ENCODE measurements at regions not wholly inside any gene's neighbourhood (a gene's known extent, or its start where the extent isn't known, plus 50 kb on each side); places are given as distances from the start of the nearest gene placed in this dataset.
A peak's percentile ranks its signal among the peaks of the same experiment; 100 is the strongest.

DNA sequence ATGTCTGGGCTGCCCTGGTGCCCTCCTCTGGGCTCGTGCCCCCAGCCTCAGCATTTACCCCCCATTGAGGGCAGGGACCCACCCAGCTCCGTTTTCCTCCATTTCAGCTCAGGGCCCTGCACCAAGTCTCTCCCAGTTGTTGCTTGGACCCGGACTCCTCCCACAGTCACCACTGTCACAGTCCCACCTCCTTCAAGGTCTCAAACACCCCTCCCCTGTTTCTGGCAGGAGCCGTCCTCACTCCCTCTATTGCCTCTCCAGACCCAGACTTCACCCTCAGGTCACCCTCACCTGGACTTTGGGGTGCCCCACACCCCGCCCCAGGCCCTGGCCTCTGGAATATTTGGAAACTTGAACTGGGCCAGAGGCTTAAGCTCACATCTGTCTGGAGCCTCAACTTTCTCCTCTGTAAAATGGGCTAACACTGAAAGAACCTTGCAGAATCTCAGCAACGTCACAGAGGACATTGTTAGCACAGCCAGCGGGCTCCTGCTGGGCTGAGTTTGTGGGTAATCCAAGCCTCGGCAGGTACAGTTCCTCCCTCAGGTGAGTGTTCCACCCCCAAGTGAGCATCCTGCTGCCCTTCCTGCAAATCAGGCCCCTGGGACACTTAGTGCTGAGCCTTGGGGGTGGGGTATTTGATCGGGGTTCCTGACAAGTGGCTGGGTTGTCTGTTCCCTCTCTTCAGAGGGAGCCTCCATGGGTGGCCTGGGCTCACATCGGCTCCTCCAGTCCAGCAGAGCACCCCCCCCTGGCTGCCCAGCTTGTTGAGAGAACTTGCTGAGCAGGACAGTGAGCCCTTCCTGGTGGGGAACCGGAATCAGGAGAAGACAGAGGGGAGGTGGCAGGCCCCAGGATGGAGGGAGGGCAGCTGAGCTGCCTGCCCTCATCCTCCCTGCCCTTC, 130.1 kb downstream of the C9orf50 start:
- Histone ChIP-seq H3K27ac (peak overlapping the region; percentile 98 to 100 (median 98)), H3K27me3 (no peaks in the 10 kb centered on the region), H3K36me3 (replicated peaks in 1 of 2; ENCODE audit: insufficient read depth in 1 of 2, low read depth in 2 of 2) (no peaks in the 10 kb centered on the region), H3K9me3 (no peaks in the 10 kb centered on the region), H3K4me1 (peaks cover 91% of the 10 kb centered on the region), H3K4me3 (no peak overlapping the region)
- ATAC-seq (no peak), DNase-seq (peak in 3 of 4 donors; percentile 61 to 75 (median 61))
- no peak for TF ChIP-seq CTCF (IDR thresholded peaks at IDR 0.05)
- no peak for TF ChIP-seq POLR2A (IDR thresholded peaks at IDR 0.05)
- intact Hi-C loops (cut with DNase I), result no loop called here
- WGBS, 2 donors, result 29 to 50% methylated on average over 10 to 11 of the region's 11 CpGs

DNA sequence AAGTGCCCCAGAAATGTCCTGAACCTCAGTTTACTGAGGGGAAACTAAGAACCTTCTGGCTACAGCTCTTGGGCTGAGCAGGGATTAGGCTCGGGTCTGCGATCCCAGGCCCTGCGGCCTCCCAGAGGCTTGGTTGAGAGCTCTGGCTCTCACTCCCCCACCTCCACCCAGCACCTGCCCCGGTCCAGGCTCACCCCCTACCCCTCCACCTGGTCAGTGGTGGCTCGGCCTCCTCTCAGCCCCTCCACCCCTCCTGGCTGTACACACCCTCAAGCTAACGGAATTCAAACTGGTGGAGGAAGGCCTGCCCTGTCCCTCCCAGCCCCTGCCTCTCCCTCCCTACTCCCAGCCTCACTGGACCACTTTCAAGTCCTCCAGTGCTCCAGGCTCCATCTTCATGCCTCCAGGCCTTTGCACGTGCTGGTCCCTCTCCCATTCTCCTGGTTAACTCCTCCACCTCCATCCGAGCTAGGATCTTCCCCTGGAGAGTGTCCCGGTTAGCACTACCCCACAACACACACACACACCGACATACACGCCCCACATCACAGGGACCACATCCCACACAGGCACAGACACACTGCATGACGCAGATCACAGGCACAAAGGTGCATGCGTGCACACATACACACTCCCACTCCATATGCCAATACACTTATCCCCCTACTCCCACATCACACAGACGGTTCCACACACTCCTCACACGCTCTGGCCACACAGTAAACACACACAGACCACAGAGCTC, 130.9 kb downstream of the C9orf50 start:
- H3K27ac ChIP-seq, result peak overlapping the region; percentile 98 to 100 (median 98)
- H3K4me1 ChIP-seq, result peaks cover 89% of the 10 kb centered on the region
- intact Hi-C loops (cut with DNase I), result no loop called here
- TF ChIP-seq CTCF (IDR thresholded peaks at IDR 0.05), result no peak
- no peak for TF ChIP-seq POLR2A (IDR thresholded peaks at IDR 0.05)
- DNase-seq (peak in 1 of 4 donors; percentile 34), ATAC-seq (no peak)
- WGBS, 2 donors, result 36 to 43% methylated on average over 10 to 15 of the region's 15 CpGs
- peak overlapping the region in 1 of 2 donors; percentile 11 for H3K4me3 ChIP-seq
- H3K36me3 ChIP-seq (replicated peaks in 1 of 2; ENCODE audit: insufficient read depth in 1 of 2, low read depth in 2 of 2), result no peaks in the 10 kb centered on the region
- H3K9me3 ChIP-seq, result no peaks in the 10 kb centered on the region
- H3K27me3 ChIP-seq, result no peaks in the 10 kb centered on the region

DNA sequence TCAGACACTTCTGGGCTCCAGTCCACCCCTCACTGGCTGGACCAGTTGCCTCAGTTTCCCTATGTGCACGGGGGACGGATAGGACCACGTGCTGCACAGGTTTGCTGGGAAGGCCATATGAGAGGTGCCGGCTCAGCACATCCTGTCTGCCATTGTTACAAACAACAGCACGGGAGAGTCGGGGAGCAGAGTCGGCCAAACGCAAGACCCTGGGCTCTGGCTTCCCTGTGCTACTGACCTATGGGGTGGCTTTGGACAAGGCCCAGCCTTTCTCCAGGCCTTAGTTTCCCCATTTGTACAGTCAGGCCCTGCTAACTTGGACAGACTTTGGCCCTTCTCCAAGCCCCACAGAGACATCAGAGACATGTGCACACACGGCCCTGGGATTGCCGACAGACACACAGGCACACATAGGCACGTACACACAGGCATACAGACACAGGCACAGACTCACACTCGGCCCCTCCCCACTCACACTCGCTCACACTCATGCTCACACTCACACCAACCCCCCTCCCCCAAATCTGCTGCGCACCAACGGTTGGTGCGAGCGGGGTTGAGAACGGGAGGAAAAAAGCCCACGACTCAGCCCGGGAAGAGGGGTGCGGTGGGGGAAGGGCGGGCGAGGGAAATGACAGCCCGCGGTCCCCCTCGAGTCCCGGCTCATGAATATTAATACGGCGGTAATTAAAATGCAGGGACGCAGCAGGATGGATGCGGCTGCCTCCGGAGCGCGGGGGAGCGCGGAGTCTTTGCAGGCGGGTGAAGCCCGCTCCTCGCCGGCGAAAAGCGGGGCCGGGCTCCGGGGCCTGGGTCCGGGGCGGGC, 133.0 kb downstream of the C9orf50 start:
- WGBS, 2 donors, result 12 to 13% methylated on average over 14 to 45 of the region's 46 CpGs
- Histone ChIP-seq H3K27me3 (no peaks in the 10 kb centered on the region), H3K4me1 (peaks cover 88% of the 10 kb centered on the region), H3K9me3 (no peaks in the 10 kb centered on the region), H3K27ac (peak overlapping the region; percentile 98 to 100 (median 98)), H3K36me3 (replicated peaks in 1 of 2; ENCODE audit: insufficient read depth in 1 of 2, low read depth in 2 of 2) (no peaks in the 10 kb centered on the region), H3K4me3 (no peak overlapping the region)
- DNase-seq, result peak; percentile 58 to 77 (median 70)
- TF ChIP-seq POLR2A (IDR thresholded peaks at IDR 0.05) (no peak), CTCF (IDR thresholded peaks at IDR 0.05) (no peak)
- intact Hi-C loops (cut with DNase I), result no loop called here
- peak; percentile 3 for ATAC-seq

DNA sequence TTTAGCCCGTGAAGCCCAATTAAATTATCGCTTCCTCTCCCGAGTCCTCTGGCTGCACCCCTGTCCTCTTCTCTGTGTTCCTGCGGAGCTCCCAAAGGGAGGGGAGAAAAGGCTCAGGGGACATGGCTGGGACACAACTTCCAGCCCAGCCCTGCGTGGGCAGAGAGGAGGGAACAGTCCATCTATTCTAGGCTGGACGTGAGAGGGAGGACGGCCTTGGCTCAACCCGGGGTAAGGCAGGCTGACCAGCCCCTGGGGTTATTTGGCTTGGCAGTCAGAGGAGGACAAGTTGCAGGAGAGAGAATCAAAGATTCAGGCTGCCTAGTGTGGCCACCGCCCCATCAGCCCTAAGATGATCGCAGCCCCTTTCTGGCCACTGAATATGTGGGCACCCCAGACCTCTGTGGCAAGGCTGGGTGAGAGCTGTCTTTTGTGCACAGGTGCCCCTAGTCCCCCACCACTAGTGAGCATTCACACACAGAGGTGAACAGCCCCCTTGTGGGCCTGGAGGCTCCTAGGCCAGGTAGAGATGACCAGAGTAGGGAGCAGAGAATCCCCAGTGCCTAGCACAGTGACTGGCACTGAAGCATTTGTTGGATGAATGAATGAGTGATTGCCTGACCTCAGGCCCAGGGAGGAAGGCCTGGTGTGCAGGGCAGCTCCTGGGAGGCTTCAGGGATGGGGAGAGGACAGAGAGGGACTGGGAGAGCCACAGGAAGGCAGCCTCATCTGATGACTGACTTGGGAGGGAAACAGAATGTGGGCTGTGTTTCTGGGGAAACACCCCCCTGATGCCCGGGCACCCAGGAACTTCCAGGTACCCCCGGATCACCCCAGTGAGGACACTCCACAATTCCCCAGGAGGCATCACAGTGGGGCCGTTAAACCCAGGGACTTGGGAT, 133.9 kb downstream of the C9orf50 start:
- Histone ChIP-seq H3K4me3 (no peak overlapping the region), H3K4me1 (peaks cover 82% of the 10 kb centered on the region), H3K27ac (peak overlapping the region; percentile 98 to 100 (median 98)), H3K36me3 (replicated peaks in 1 of 2; ENCODE audit: insufficient read depth in 1 of 2, low read depth in 2 of 2) (no peaks in the 10 kb centered on the region), H3K27me3 (no peaks in the 10 kb centered on the region), H3K9me3 (no peaks in the 10 kb centered on the region)
- ATAC-seq, result no peak
- peak; percentile 50 to 74 (median 66) for DNase-seq
- intact Hi-C loops (cut with DNase I), result no loop called here
- WGBS, 2 donors, result 59 to 62% methylated on average over 10 to 13 of the region's 13 CpGs
- no peak for TF ChIP-seq POLR2A (IDR thresholded peaks at IDR 0.05)
- no peak for TF ChIP-seq CTCF (IDR thresholded peaks at IDR 0.05)

Measured in body of pancreas (tissue), 4 donors.